HL-60 (cell line): ENCODE measurements at regions not wholly inside any gene's neighbourhood (a gene's known extent, or its start where the extent isn't known, plus 50 kb on each side); places are given as distances from the start of the nearest gene placed in this dataset.

Experiments used
- DNase-seq, 2 experiments: peaks; one replicate each; pipeline ENCODE4 v3.0.0-alpha.2; 2010 to 2020; ENCODE audit warnings: low read depth in 1 of 2, low spot score in 1 of 2
- H3K27ac ChIP-seq: fragments of 250-450 bp; sonication (Bioruptor Pico); replicated peaks from 2 replicates; pipeline ENCODE4 v1.5.1; 2020; ENCODE audit warnings: mild to moderate bottlenecking, moderate library complexity
- H3K27me3 ChIP-seq: fragments of 250-450 bp; sonication (Bioruptor Pico); 2 replicates; pipeline ENCODE4 v1.5.1; 2021; ENCODE audit warnings: mild to moderate bottlenecking, moderate library complexity; ENCODE audit not compliant: insufficient read depth, poor library complexity, severe bottlenecking
- H3K4me3 ChIP-seq: replicated peaks from 2 replicates; pipeline ENCODE4 v1.5.1; 2011; ENCODE audit warnings: mild to moderate bottlenecking, control low read depth, low read length; ENCODE audit not compliant: insufficient read depth
- CTCF ChIP-seq: IDR thresholded peaks from one replicate; pipeline ENCODE4 v1.5.1; 2011; ENCODE audit warnings: low read length, control low read depth, inconsistent platforms; ENCODE audit not compliant: insufficient read depth
- GABPA ChIP-seq: IDR thresholded peaks from 2 replicates; pipeline ENCODE4 v1.6.1; 2012; ENCODE audit warnings: low read depth
- POLR2AphosphoS5 ChIP-seq: IDR thresholded peaks from 2 replicates; pipeline ENCODE4 v1.6.1; 2012; ENCODE audit warnings: low read depth
- REST ChIP-seq: IDR thresholded peaks from 2 replicates; pipeline ENCODE4 v1.6.1; 2012; ENCODE audit warnings: low read depth; ENCODE audit not compliant: insufficient replicate concordance
- SPI1 ChIP-seq: IDR thresholded peaks from 2 replicates; pipeline ENCODE4 v1.6.1; 2012; ENCODE audit warnings: low read depth, mild to moderate bottlenecking, borderline replicate concordance

GRCh38 chr12:67446716-67447115, 177.6 kb downstream of the CAND1 start:
- TF ChIP-seq REST (no peak), SPI1 (no peak), GABPA (no peak), POLR2AphosphoS5 (no peak)
- Histone ChIP-seq H3K4me3 (no peak overlapping the region), H3K27ac (no peak overlapping the region), H3K27me3 (no peaks in the 10 kb centered on the region)
- DNase-seq, result no peak

GRCh38 chr12:67447180-67447579, 178.0 kb downstream of the CAND1 start:
- TF ChIP-seq POLR2AphosphoS5, result no peak
- TF ChIP-seq REST, result no peak
- TF ChIP-seq GABPA, result no peak
- no peak for TF ChIP-seq SPI1
- TF ChIP-seq CTCF, result no peak
- H3K27me3 ChIP-seq, result no peaks in the 10 kb centered on the region
- no peak overlapping the region for H3K4me3 ChIP-seq
- no peak overlapping the region for H3K27ac ChIP-seq
- no peak for DNase-seq

GRCh38 chr12:67449591-67450052, 180.5 kb downstream of the CAND1 start:
- no peak overlapping the region for H3K4me3 ChIP-seq
- H3K27me3 ChIP-seq, result no peaks in the 10 kb centered on the region
- no peak for DNase-seq
- no peak overlapping the region for H3K27ac ChIP-seq
- no peak for TF ChIP-seq REST
- TF ChIP-seq CTCF, result no peak
- no peak for TF ChIP-seq SPI1
- TF ChIP-seq POLR2AphosphoS5, result no peak
- TF ChIP-seq GABPA, result no peak
